HG02610 (cell line): ENCODE measurements at regions not wholly inside any gene's neighbourhood (a gene's known extent, or its start where the extent isn't known, plus 50 kb on each side); places are given as distances from the start of the nearest gene placed in this dataset.
A peak's percentile ranks its signal among the peaks of the same experiment; 100 is the strongest.
"Not testable (repeated sequence)": the region's sequence is repeated elsewhere in the genome, so short reads cannot be mapped to it uniquely, and the experiment has no call there.

ENCODE experiments used
- ATAC-seq: cut with Tn5 transposase; IDR thresholded peaks from one replicate; pipeline ENCODE4 v1.9.1; 2021; ENCODE audit warnings: mild to moderate bottlenecking, moderate library complexity; ENCODE audit not compliant: unreplicated experiment

DNA sequence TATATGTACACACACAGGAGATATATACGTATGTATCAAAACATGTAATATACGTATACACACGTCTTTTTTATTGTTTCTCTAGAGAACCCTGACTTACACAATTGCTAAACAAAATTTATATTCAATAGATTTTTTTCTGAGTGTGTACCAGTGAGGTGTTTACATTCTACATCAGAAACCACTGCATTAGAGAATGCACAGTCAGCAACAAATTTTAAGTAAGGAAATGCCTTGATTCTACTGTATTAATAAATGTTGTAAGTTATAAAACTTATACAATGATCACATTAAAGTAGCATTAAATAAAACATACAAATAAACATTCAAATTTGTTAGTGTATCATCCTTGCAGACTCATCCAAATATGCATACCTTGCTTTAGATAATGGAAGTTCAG, 376.4 kb upstream of the FAM98A start:
- ATAC-seq, result no peak

DNA sequence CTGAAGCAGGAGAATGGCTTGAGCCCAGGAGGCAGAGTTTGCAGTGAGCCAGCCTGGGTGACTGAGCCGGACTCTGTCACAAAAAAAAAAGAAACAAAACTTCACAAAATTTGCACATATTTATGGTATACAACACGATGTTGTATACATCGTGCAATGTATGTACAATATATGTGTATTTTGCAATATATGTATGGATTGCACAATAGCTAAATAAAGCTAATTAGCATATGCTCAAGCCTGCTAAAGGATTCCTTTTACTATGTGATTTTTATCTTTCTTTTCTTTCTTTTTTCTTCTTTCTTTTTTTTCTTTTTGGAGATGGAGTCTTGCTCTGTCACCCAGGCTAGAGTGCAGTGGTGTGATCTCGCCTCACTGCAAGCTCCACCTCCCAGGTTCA, 368.0 kb upstream of the FAM98A start:
- ATAC-seq, result no peak

DNA sequence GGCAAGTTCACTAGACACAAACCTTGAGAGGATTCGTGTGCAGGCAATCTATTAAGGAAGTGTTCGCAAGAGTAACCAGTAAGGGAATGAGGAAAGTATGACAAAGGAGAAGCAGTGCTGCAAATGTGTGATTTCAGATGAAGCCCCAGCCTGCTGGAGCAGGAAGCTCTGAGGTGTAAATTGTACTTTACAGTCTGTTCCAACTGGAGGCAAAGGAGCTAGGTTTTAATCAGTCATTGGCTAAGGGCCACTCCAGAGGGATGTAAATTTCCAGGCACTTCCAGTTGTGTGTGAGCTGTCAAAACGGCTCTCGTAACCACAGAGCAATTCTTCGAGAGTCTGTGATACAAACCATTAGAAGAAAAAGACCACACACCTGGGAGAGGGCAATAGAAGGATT, 359.5 kb upstream of the FAM98A start:
- no peak for ATAC-seq

DNA sequence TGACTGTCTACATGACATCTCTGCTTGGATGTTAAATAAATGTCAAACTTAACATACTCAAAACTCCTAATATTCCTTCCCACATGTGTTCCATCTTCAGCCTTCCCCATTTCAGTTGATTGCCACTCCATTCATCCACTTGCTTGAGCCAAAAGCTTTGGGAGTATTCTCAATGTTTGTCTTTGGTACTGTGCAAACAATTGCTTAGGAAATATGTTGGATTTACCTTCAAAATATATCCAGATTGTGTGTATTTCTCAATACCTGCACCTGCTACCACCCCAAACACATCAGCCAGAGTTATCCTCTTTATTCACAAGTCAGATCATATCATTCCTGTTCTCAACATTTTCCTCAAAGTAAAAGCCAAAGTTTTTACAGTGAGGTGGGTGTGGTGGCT, 350.3 kb upstream of the FAM98A start:
- ATAC-seq, result no peak

DNA sequence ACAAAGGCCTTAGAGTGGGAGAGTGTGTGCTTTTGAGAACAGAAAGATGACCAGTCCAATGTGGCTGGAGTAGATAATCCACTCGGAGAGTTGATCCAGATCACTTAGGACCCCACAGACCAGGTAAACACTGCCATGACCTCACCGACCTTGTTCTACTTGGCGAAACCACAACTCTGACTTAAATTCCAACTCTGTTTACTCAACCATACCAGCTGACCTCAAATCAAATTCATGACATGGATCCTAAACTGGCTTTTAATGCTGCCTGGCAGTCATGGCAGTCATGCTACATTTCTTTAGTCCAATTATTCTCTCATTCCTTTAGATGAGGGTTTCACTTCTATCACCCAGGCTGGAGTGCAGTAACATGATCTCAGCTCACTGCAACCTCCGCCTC, 347.1 kb upstream of the FAM98A start:
- no peak for ATAC-seq

DNA sequence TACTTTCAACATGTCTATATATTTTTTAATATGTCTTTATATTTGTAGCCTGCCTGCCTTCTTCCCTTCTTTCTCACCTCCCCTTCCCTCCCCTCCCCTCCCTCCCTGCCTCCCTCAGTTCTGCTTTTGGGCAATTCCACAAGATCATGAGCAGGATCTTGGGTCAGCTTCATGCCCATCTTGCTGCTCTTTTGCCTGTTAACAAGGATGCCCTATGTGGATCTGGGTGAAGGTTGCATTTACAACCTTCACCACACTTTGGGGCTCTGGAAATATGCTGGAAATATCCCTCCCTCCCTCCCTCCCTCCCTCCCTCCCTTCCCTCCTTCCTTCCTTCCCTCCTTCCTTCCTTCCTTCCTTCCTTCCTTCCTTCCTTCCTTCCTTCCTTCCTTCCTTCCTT, 334.1 kb upstream of the FAM98A start:
- no peak for ATAC-seq

DNA sequence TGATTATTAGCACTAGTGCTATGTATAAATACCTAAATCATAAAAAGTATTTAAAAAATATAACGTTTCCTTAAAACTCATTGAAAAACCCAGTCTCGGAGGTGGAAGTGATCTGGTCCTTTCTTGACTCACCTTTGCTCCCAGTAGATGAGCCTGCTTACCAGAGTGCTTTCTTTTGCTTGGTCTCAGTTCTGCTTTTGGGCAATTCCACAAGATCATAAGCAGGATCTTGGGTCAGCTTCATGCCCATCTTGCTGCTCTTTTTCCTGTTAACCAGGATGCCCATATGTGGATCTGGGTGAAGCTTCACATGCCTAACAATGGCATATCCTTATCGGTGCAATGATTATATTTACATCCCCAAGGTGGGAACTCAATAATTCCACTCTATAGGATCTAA, 332.1 kb upstream of the FAM98A start:
- ATAC-seq, result no peak

DNA sequence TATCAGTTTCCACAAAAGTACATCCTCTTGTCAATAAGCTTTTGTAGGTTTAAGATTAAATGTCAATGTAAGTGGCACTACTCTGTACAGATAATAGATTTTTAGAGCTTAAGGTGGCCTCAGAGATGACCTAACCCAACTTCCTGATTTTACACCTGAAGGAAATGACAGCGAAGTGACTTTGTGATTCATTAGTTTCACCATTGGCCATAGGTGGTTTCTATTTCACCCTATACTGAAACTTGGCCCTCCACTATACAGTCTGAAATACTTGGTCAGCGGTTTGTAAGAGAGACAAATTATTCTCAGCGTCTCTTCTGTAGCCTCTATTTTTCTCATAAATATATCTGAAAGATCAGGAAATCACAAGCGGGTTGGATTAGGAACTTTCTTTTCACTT, 330.4 kb upstream of the FAM98A start:
- peak; percentile 78 for ATAC-seq

DNA sequence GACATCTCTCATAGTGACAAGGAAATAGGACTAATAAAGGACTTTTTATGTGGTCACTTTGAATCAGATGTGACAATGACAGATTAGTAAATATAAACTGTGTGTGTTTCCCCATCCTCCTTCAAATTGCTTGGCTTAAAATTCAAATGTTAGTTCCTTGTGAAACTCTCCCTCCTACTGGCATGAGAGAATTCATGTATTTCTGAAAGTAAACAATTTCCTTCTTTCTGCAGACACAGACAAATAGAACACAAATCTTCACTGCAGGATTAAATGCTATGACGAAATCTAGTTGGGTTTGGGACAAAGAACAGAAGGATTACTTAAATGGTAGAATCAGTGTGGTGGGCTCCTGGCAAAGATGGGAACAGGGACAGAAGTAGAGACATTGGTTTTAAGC, 328.7 kb upstream of the FAM98A start:
- no peak for ATAC-seq

DNA sequence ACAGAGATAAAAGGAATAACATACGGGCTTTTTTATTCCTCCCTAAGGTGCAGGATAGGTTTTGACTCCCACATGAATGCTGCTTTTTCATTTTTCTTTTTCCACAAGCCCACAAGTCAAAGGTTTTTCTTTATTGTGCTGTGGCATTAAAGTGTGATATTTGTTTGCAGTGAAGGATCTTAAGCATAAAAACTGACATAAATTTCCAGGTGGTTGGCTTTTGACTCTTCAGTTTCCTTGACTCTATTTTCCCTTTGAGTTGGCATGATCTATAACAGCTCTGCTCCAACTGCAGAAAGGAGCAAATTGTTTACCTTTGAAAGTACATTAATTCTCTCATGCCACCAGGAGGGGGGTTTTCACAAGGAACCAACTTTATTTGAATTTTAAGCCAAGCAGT, 326.2 kb upstream of the FAM98A start:
- no peak for ATAC-seq

DNA sequence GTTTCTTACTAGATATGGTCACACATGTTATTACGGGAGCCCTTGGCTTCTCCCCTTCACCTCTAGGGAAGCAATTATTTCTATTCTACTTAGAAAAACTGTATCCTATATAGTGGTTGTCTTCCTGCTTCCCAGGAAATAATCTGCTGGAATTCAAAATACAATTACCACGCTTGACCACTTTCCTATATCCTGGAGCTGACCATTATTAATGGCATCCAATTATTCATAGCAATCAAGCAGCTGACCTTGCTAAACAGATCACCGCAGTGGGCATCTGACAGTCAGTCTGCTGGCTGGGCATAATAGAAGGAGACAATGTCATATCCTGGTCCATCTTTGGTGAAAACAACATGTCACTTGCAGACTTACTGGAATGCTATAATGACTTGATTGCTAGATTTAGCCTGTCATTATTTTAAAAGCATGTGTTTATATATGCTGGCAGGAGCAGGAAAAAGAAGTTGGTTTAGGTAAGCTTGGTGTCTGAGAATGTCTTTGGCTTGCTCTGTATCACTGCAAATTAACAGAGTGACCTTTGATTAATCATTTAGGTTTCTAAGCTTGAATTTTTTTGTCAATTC, 325.6 kb upstream of the FAM98A start:
- no peak for ATAC-seq

DNA sequence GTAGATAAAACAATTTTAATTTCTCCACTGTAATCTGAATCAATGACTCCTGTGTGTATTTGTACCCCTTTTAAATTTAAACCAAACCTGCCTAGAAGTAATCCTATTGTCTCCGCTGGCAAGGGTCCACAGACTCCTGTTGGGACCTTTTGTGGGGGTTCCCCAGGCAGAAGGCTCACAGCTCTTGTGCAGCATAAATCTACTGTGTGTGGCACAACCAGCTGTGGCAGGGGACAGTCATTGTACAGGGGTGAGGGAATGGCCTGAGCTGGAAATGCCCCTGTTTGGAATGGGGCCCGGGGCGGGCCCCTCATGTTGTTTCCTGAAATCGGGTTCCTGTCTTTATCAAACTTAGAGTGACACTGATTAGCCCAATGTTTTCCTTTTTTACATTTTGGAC, 318.2 kb upstream of the FAM98A start:
- no peak for ATAC-seq

DNA sequence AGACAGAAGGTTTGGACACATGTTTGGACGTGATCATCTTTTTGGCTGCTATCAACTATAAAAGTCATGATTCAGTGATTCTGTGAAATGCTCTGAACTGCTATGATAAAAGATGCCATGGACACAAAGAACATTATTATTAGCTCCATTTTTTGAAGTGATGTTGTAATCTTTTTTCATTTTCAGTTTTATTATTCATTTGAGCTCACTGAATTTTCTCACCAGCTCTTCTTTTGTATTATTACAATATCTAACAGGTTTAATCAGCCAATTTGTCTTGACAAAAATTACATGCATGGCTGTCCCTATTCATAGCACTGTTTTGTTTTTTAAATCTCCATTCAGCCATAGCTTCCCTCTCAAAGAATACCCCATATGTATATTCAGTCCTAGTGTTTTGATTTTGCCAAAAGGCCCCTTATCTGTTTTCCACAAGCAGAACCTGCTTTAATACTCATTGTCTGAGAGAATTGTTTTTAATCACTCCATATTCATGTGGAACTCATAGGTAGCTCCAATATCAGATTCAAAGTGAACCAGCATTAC, 314.0 kb upstream of the FAM98A start:
- no peak for ATAC-seq

DNA sequence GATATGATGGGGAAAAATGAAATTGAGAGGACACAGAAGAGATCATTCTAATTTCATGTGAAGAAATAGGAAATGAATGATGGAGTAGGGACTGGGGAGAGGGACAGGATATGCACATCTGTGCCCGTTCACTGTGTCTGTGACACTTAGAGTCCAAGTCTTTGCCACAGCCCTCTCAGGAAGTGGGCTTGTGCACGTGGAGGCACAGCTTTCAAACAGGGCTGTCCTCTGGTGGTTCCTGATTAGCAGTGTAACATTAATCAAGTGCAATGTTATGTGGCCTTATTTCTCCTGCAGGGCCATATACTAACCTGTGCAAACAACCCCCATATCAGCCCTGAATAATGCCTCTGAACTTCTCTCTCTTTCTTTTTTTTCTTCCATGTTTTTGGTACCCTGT, 312.2 kb upstream of the FAM98A start:
- ATAC-seq, result no peak

DNA sequence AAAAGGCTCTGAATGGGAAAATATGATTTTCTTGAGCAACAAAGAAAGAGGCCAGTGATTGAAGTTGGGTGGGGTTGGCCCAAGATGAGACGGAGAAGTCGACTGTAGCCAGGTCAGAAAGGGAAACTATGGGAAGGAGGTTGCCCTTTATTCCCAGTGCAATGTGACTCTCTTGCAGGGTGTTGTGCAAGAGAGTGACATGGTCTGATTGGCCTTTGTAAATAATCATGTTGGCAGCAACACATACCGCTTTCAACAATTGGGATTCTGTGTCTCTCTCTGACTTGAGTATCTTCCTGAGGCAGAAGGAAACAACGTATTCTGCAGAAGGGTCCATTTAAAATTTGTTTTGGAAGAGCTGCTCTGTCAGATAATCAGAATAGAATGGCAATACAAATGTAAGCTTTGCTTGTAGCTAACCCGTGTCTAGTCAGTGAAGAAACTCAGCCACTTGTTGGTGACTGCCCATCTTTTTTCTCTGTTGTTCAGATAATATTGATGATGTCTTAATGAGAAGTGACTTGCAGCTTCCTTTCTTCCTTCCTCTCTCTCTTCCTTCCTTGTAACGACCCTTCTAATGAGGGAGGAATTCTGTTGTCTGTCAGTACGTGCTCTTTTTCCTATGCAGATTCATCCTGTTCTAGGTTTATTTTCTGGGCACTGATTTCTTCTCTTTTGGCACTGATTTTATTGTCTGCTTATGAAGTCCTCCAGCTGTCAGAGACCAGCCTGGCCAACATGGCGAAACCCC, 311.0 kb upstream of the FAM98A start:
- ATAC-seq, result no peak

DNA sequence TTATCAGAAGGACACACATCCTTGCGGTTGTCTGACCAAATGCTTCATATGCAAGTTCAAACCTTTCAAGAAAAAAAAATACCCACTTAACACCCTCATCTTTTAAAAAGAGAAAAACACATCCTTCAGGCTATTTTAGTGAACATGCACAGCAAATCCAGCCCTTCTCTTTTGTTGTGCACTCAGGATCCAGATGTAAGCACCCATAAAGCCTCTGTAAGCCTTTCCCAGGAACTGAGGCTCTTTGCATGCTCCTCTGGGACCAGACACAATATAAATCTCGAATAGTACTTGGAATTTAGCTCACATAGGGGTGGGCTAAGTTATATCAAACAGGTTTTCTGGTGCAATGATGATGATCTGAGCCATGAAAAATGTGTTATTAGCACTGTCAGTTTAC, 308.8 kb upstream of the FAM98A start:
- ATAC-seq, result no peak

DNA sequence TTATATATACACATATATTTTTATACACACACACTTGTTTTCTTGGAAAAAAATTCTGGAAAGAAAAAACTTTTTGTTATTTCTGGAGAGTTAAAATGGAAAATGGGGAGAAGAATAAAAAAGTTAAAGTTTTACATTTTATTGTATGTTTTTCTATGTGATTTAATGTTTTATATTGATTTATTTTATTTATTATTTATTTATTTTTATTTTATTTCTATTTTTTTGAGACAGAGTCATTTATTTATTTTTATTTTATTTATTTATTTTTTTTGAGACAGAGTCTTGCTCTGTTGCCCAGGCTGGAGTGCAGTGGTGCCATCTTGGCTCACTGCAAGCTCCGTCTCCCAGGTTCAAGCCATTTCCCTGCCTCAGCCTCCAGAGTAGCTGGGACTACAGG, 307.0 kb upstream of the FAM98A start:
- ATAC-seq, result not testable (repeated sequence)

DNA sequence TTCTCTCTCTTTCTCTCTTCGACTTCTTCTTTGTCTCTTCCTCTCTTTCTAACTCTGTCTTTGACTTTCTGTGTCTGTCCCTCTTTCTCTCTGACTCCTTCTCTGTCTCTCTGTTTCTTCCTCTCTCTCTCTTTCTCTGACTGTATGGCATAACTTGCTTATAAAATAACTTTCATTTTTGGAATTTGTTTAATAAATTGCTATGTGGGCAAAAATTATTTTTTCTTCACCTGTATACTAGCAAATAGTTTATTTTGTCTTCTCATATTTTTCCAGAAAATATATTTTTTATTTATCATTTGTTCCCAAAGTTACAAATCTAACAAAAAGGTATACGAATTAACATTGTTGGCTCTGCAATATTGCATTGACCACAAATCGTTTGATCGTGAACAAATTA, 305.7 kb upstream of the FAM98A start:
- ATAC-seq, result no peak

DNA sequence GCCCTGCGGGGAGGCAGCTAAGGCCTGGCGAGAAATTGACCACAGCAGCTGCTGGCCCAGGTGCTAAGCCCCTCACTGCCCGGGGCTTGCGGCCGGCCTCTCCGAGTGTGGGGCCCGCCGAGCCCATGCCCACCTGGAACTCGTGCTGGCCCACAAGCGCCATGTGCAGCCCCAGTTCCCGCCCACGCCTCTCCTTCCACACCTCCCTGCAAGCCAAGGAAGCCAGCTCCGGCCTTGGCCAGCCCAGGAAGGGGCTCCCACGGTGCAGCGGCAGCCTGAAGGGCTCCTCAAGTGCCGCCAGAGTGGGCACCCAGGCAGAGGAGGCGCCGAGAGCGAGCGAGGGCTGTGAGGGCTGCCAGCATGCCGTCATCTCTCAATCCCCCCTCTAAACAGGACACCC, 304.6 kb upstream of the FAM98A start:
- no peak for ATAC-seq

DNA sequence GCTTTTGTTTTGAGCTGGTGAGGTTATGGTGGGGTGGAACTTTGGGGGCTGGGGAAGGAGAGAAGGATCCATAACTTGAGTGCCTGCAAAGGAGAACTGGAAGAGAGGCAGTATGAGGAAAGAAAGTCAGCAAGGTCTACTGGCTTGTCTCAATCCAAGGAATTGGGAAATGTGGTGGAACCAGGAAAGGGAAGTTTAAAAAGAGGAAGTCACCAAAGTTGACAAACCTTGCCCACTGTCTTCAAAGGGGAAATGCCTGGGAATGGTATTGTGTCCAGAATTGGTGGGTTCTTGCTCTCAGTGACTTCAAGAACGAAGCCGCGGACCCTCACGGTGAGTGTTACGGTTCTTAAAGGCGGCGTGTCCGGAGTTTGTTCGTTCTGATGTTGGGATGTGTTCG, 304.1 kb upstream of the FAM98A start:
- no peak for ATAC-seq

DNA sequence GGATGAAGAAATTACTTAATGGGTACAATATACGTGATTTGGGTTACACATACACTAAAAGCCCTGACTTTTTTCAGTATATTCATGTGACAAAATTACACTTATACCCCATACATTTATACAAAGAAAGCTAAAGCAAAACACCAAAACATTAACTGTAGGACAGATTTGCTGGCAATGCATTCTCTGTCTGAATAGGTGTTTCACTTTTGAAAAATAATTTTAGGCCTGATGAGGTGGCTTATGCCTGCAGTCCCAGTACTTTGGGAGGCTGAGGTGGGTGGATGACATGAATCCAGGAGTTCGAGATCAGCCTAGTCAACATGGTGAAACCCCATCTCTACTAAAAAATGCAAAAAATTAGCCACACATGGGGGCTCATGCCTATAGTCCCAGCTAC, 301.5 kb upstream of the FAM98A start:
- ATAC-seq, result no peak

DNA sequence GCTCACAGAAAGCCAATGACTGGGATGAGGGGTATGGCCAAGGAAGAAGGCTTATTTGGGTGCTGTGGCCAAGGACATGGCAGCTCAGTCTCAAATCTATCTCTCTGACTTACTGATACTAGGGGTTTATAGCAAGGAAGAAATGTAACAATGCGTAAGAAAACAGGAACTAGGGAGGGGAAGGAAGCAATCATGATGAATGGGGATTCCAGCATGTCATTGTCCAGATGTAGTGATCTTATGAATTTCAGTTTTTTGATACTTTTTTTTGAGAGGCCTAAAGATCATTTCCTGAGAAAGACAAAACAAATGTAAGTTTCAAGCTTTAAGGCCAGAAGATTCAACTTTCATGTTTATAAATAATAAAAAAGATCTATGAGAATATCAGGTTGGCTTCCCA, 298.6 kb upstream of the FAM98A start:
- ATAC-seq, result no peak

DNA sequence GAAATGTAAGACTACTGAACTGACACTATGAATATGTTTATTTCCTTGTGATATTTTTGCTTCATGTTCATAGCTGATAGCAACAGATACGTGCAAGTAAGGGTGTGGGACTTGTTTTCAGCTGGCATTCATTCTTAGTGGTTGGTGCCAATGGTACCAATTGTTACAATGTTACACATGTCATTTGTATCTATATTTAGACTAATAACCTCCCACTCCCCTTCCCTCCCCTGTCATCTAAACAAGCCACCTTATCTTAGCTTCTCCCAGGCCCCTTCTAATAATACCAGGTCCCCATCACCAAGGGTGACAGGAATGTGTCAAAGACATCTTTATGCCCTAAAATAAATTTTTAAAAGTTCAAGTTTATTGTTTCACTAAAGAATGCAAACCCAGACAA, 294.7 kb upstream of the FAM98A start:
- no peak for ATAC-seq
